Transverse colon (tissue), 4 donors: ENCODE measurements at regions not wholly inside any gene's neighbourhood (a gene's known extent, or its start where the extent isn't known, plus 50 kb on each side); places are given as distances from the start of the nearest gene placed in this dataset.

Experiments used
- DNase-seq: peaks from one replicate; pipeline ENCODE4 v3.0.0-alpha.2; 2019
- H3K27ac ChIP-seq, 4 donors: fragments of 200-600 bp; sonication (generic); 2 replicates each; pipeline ENCODE4 v1.5.1; 2016 to 2018; ENCODE audit warnings: inconsistent platforms in 4 of 4
- H3K27me3 ChIP-seq: fragments of 200-600 bp; sonication (generic); 2 replicates; pipeline ENCODE4 v1.5.1; 2017; ENCODE audit warnings: inconsistent platforms
- H3K36me3 ChIP-seq, 4 donors: fragments of 200-600 bp; sonication (generic); 2 replicates each; pipeline ENCODE4 v1.5.1; 2017 to 2019; ENCODE audit warnings: inconsistent platforms in 4 of 4
- H3K4me1 ChIP-seq, 4 donors: fragments of 200-600 bp; sonication (generic); 2 replicates each; pipeline ENCODE4 v1.5.1; 2017 to 2020; ENCODE audit warnings: inconsistent platforms in 4 of 4
- H3K4me3 ChIP-seq, 4 donors: fragments of 200-600 bp; sonication (generic); 1 replicate in 1 of 4; 2 replicates in 3 of 4; pipeline versions ENCODE4 v1.5.1 to v1.6.1; 2017 to 2019; ENCODE audit warnings: inconsistent platforms in 4 of 4
- H3K9me3 ChIP-seq, 2 donors: fragments of 200-600 bp; sonication (generic); 2 replicates each; pipeline ENCODE4 v1.5.1; 2017 to 2019; ENCODE audit warnings: inconsistent platforms in 2 of 2
- CTCF ChIP-seq, 5 experiments: fragments of 200-600 bp in 3 of 5; fragments of 450-650 bp in 2 of 5; sonication (generic) in 3 of 5; IDR thresholded peaks; 1 replicate in 2 of 5; 2 replicates in 3 of 5; pipeline ENCODE4 v1.5.1; 2016 to 2017; ENCODE audit warnings: antibody characterized with exemption in 5 of 5, inconsistent platforms in 3 of 5, mild to moderate bottlenecking in 2 of 5, moderate library complexity in 1 of 5
- EP300 ChIP-seq: sonication (generic); formaldehyde crosslinking; IDR thresholded peaks from one replicate; pipeline ENCODE4 v1.6.1; 2017; ENCODE audit warnings: antibody characterized with exemption, low read depth
- POLR2A ChIP-seq: fragments of 450-650 bp; IDR thresholded peaks from one replicate; pipeline ENCODE4 v1.6.1; 2016; ENCODE audit warnings: antibody characterized with exemption, mild to moderate bottlenecking, moderate library complexity
- POLR2AphosphoS5 ChIP-seq, 3 donors: sonication (generic); formaldehyde crosslinking; IDR thresholded peaks; one replicate each; pipeline ENCODE4 v1.6.1; 2016; ENCODE audit warnings: antibody characterized with exemption in 3 of 3
- WGBS, 2 donors: methylation state at CpG; one replicate each; pipeline ENCODE4 v1.1.5; 2018; ENCODE audit warnings: low coverage in 1 of 2; 5-methylcytosine and 5-hydroxymethylcytosine counted together
- in situ Hi-C, 4 donors: fragments of 200-750 bp; cut with MboI; loops; one replicate each; pipeline versions ENCODE4 v1.15.0 to v1.15.1; 2017; ENCODE audit warnings: low sequenced_read_pairs in 3 of 4, low pct_ligation_motif_present in 1 of 4, low pct_unique_long_range_greater_than_20kb in 1 of 4
- intact Hi-C: fragments of 100-400 bp; cut with DNase I; formaldehyde crosslinking; loops from one replicate; pipeline ENCODE4 v1.15.1; 2023; ENCODE audit warnings: low total_unique reads

- TF ChIP-seq POLR2A (no peak), POLR2AphosphoS5 (IDR thresholded peaks at IDR 0.05) (no peak), EP300 (no peak), CTCF (IDR thresholded peaks at IDR 0.05) (no peak)
- no peaks in the 10 kb centered on the region for H3K9me3 ChIP-seq
- H3K27ac ChIP-seq: no peak overlapping the region
- no peaks in the 10 kb centered on the region for H3K4me1 ChIP-seq
- no peak overlapping the region for H3K4me3 ChIP-seq
- 83% methylated on average over 7 of the region's 7 CpGs; no CpG with 5 or more reads in 1 of the 2 donors for WGBS, 2 donors
- H3K27me3 ChIP-seq: no peaks in the 10 kb centered on the region
- in situ Hi-C loops (no loop called here), intact Hi-C loops (loop anchor here (5.0 kb wide), 1 partner anchor 1466 kb away; no protein-coding TSS in a partner anchor)
- no peaks in the 10 kb centered on the region for H3K36me3 ChIP-seq
- DNase-seq: no peak
Measured at GRCh38 chr14:99342906-99343305, 70.9 kb upstream of the BCL11B start.

- Histone ChIP-seq H3K9me3 (no peaks in the 10 kb centered on the region), H3K4me3 (no peak overlapping the region), H3K4me1 (no peaks in the 10 kb centered on the region), H3K27me3 (peaks cover 6% of the 10 kb centered on the region), H3K36me3 (no peaks in the 10 kb centered on the region), H3K27ac (no peak overlapping the region)
- in situ Hi-C loops (no loop called here), intact Hi-C loops (loop anchor here (5.0 kb wide), 1 partner anchor 1465 kb away; no protein-coding TSS in a partner anchor)
- DNase-seq: no peak
- no peak for TF ChIP-seq POLR2AphosphoS5 (IDR thresholded peaks at IDR 0.05)
- no peak for TF ChIP-seq POLR2A
- no peak for TF ChIP-seq CTCF (IDR thresholded peaks at IDR 0.05)
- TF ChIP-seq EP300: no peak
- WGBS, 2 donors: 74% methylated on average over 5 to 6 of the region's 6 CpGs
Measured at GRCh38 chr14:99342204-99342603, 70.2 kb upstream of the BCL11B start.

DNA sequence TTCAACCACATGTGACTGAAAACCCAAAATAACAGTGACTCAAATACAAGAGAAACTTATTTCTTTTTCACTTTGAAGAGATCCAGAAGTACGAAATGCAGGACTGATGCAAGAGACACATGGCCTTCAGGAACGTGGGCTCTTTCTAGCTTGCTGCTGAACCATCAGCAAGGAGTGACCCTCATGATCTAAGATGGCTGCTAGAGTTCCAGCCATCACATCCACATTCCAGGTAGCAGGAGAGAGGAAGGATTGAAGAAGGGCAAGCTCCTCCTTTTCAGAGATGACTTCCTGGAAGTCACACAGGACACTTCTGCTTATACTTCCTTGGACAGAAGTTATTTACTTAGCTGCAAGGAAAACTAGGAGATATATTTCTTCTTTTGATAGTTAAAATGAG lies 67.6 kb upstream of the BCL11B start:
- in situ Hi-C loops: no loop called here
- WGBS, 2 donors: 78 to 80% methylated on average over 1 to 2 of the region's 2 CpGs
- H3K27me3 ChIP-seq: peaks cover 8% of the 10 kb centered on the region
- no peak overlapping the region for H3K27ac ChIP-seq
- no peaks in the 10 kb centered on the region for H3K36me3 ChIP-seq
- H3K4me3 ChIP-seq: no peak overlapping the region
- TF ChIP-seq CTCF (IDR thresholded peaks at IDR 0.05): no peak
- H3K4me1 ChIP-seq: no peaks in the 10 kb centered on the region
- no peak for DNase-seq
- intact Hi-C loops: no loop called here
- no peaks in the 10 kb centered on the region for H3K9me3 ChIP-seq

DNA sequence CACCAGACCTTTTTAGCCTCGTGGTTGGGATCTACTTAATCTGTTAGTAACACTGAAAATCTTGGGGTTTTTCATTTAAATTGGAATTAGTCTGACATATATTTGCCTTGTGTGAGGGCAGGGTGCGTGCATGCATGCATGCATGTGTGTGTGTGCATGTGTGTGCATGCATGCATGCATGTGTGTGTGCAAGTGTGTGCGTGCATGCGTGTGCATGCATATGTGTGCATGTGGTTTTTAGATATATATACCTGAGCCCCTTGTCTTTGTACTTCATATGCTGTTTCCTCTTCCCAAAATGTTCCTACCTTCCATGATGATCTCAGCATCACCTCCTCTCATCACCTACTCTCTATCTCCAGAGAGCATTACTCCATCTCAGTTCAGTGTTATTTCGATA lies 66.3 kb upstream of the BCL11B start:
- DNase-seq: no peak
- TF ChIP-seq POLR2A: no peak
- no peak for TF ChIP-seq CTCF (IDR thresholded peaks at IDR 0.05)
- TF ChIP-seq POLR2AphosphoS5 (IDR thresholded peaks at IDR 0.05): no peak
- Histone ChIP-seq H3K36me3 (no peaks in the 10 kb centered on the region), H3K9me3 (no peaks in the 10 kb centered on the region), H3K4me1 (no peaks in the 10 kb centered on the region), H3K27me3 (peaks cover 8% of the 10 kb centered on the region), H3K27ac (no peak overlapping the region), H3K4me3 (no peak overlapping the region)
- 77 to 82% methylated on average over 4 to 5 of the region's 5 CpGs for WGBS, 2 donors
- intact Hi-C loops (no loop called here), in situ Hi-C loops (no loop called here)
